MM.1S (cell line): ENCODE measurements at regions not wholly inside any gene's neighbourhood (a gene's known extent, or its start where the extent isn't known, plus 50 kb on each side); places are given as distances from the start of the nearest gene placed in this dataset.

Source experiments
- EZH2 ChIP-seq: fragments of 300-600 bp; sonication (generic); optimal IDR thresholded peaks from 2 replicates; pipeline ENCODE3; 2017; ENCODE audit warnings: low read depth, mild to moderate bottlenecking, antibody characterized with exemption, low read length, mixed read lengths
- EZH2phosphoT487 ChIP-seq: fragments of 300-600 bp; sonication (generic); IDR thresholded peaks from 2 replicates; pipeline ENCODE4 v1.6.1; 2018; ENCODE audit warnings: antibody characterized with exemption, low read length
- TF ChIP-seq, protein P1 (sequence below): fragments of 300-600 bp; sonication (generic); IDR thresholded peaks from 2 replicates; pipeline ENCODE4 v1.5.1; 2016; ENCODE audit warnings: antibody characterized with exemption, low read length, mixed read lengths

DNA sequence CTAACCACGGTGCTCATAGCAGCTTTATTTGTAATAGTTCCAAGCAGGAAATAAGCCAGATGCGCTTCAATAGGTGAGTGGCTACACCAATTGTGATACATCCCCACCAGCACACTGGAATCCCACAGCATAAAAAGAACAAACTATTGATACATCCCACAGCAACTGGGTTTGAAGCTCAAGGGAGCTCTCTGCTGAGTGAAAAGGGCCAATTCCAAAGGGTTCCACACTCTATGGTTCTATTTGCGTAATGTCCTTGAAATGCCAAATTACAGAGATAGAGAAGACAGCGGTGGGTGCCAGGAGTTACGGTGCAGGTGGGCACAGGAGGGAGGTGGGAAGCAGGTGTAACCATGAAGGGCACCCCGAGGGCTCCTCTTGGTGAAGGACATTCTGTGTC is 155.3 kb upstream of the PPP1R26 start:
- TF ChIP-seq, protein P1, sequence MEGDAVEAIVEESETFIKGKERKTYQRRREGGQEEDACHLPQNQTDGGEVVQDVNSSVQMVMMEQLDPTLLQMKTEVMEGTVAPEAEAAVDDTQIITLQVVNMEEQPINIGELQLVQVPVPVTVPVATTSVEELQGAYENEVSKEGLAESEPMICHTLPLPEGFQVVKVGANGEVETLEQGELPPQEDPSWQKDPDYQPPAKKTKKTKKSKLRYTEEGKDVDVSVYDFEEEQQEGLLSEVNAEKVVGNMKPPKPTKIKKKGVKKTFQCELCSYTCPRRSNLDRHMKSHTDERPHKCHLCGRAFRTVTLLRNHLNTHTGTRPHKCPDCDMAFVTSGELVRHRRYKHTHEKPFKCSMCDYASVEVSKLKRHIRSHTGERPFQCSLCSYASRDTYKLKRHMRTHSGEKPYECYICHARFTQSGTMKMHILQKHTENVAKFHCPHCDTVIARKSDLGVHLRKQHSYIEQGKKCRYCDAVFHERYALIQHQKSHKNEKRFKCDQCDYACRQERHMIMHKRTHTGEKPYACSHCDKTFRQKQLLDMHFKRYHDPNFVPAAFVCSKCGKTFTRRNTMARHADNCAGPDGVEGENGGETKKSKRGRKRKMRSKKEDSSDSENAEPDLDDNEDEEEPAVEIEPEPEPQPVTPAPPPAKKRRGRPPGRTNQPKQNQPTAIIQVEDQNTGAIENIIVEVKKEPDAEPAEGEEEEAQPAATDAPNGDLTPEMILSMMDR = no peak
- TF ChIP-seq EZH2 (no peak), EZH2phosphoT487 (no peak)
